NCI-H1436 (cell line): ENCODE measurements at regions not wholly inside any gene's neighbourhood (a gene's known extent, or its start where the extent isn't known, plus 50 kb on each side); places are given as distances from the start of the nearest gene placed in this dataset.

Experiments
- DNase-seq: peaks from one replicate; lab custom pipeline; 2025; lab: John Stamatoyannopoulos, UW

DNA sequence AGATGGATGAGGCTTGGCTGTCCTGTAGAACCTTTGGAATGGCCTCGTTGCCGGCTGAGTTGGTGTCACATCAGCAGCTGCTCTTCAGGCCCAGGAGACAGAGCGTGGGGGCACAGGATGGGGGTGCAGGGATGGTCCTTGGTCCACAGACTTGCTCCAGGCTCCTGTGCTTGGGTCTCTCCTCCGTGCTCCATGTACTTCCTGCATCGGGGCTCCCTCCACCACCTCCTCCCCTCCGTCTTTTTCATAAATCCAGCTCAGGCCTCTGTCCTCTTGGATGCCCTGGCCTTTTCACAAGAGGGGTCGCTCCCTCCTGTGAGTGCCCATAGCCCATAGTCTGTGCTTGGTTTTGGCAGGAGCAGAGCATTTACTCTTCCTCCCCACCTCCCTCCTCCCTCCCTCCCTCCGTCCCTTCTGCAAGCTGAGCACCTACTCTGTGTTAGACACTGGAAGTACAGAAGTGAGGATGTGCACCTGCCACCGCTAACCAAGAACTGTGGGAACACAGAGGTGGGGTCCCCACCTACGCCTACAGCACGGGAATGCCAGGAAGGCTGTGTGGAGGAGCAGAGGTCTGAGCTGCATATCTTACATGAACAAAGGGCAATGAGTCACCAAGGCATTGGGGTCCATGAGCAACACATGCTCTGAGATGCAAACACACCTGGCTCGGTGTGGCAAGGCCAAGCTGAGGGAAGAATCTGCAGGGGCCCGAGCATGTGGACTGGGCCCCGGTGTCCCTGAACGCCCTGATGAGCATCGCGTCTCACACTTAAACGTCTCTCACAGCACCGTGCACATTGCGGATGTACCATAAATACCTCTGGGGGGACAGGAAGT lies 458.7 kb upstream of the HS6ST1 start:
- no peak for DNase-seq

DNA sequence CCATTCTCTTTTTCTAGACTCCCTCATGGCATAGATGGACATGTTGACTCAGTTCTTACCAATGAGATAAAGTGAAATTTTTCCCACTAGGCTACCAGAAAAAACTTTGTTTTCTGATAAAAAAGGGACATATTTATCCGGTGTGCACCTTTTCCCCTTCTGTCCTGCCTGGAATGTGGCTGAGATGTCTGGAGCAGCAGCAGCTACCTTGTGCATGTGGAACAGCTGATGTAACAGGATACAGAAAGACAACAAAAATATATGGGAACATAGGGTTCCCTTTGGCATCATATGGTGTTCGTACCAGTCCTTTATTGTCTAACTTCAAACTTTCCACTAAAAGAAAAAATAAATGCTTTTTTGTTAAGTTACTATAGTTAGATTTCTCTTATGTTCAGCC lies 460.2 kb upstream of the HS6ST1 start:
- DNase-seq = no peak

DNA sequence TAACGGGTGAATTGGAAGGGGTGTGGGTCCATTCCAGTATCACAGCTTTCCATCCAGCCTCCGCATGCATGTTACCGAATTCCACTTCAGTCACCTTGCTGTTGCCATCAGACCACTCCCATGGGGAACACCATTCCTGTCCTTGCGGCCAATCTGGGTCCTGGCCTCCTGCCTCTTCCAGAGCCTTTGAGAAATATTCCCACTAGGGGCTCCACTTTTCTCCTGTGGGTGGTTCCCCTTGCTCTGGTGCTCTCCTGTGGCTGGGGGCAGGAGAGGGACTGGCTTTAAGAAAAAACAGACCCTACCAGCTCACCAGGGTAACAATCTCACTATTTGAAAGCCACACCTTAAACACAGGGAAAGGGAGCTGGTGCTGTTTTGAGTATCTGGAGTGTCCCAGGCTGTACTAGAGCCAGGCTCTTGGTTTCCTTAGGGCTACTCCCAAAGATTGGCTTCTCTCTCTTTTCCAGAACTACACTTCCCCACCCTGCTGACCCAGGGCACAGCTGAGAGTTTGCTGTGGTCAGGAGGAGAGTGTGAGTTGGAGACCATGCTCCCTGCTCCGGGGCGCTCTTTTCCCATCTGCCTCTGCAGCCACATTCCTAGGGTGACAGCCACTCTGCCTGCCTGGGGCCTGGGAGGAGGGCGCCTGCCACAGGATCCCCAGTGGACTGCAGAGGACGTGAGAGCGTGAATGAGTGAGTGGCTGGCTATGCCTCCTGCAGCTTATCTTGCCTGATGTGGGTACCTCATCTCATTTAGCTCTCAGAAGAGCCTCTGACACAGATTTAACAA lies 460.8 kb upstream of the HS6ST1 start:
- no peak for DNase-seq

DNA sequence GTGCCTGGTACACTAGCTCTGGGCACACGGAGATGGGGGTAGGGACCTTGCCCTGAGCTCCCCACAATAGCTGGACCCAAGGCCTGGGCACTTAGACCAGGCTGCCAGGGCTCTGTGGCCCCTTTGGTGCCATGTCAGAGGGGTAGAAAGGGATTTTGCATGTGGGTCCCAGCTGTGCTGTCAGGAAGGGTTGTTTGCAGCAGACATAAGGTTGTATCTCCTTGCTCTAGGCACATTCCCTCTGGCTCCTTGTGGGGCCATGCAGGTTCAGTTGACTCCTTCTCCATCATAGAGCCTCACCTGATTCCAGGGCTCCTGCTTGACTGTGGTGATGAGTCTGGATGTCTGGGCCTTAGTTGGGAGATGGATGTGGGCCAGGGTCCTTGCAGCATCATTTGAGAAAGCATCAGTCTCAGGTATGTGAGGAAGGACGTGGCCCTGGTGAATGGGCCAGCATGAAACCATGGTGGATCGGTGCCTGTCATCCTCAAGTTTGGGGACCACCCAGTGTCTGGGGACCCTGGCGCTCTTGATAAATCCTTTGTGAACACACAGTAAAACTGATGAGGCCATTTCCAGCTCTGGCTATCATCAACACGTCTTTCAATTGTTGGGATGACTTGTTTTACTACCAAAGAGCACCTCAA lies 461.9 kb upstream of the HS6ST1 start:
- DNase-seq = no peak

DNA sequence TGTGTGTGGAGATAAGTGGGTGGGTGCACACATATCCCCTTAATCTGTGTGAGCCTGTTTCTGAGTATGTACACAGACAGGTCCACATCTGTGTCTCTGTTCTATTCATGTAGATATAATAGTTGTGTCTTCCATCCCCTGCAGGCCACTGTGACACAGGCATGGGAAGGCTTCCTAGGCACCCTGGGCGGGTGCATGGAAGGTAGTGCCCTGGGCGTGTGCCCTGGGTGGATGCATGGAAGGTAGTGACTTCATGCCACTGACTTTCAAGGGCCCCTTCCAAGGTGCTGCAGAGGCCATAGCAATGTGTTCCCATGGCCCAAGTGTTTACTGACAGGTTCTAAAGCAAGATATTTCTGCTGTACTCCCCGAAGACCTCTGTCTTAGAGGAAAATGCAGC lies 462.5 kb upstream of the HS6ST1 start:
- DNase-seq = no peak

DNA sequence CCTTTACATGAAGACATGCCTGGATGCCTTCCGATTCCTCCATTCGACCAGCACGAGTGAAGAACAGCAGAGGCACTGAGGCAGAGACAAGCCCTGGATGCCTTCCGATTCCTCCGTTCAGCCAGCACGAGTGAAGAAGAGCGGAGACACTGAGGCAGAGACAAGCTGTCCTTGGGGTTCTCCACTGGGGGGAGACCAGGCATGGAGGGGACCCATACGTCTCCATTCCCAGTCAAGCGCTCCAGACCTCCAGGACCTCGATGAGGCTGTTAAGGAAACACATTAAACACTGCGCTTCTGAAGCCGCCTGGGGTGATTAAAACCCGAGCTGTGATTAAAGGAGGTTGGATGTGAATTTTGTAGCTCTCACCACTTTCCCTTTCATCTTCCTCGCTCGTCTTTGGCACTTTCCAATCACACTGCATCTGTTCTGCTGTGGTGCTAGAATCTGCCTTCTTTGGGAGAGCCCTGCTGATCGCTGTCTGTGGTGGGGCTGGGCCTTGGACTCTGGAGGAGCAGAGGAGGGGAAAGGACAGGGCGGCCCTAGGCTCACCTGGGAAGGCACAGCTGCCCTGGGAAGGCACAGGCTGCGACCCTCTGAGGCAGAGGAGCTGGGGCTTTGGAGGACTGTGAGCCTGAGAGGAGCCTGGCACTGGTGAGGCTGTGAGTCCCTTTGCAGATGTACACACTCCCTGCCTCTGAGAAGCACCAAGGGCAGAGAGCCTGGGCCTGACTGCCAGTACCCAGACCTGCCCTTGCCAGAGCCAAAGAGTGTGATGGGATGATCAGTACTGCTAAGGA lies 463.1 kb upstream of the HS6ST1 start:
- no peak for DNase-seq

DNA sequence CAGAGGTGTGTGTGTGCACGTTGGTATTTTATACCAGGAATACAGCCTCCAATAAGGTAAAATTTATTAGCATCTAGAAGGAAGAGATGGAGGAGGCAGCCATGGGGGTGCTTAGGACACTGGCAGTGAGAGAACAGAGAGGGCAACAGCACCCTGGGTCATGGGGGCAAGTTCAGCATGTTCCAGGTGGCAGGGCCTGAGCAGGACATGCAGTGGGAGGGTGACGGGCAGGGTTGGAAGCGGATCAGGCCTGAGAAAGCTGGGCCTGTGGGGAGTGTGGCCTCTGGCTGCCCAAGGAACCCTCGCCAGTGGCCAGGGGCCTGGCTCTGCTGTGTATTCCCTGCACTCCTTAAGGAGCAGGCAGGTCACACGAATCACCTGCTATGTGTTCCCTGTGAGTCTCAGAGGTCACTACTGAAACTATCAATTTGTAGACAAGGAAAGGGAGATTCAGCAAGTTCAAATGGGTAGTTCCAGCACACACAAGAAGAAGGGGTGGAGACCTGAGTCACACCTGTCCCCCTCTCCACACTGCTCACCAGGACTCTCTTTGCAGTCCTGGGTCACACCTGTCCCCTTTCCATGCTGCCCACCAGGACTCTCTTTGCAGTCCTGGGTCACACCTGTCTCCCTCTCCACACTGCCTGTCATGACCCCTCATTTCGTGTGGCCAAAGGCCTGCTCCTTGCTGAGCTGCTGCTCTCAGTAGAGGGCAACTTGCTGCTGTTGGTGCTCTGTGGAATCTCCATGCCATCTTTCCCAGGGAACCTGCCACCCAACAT lies 463.9 kb upstream of the HS6ST1 start:
- DNase-seq = no peak

DNA sequence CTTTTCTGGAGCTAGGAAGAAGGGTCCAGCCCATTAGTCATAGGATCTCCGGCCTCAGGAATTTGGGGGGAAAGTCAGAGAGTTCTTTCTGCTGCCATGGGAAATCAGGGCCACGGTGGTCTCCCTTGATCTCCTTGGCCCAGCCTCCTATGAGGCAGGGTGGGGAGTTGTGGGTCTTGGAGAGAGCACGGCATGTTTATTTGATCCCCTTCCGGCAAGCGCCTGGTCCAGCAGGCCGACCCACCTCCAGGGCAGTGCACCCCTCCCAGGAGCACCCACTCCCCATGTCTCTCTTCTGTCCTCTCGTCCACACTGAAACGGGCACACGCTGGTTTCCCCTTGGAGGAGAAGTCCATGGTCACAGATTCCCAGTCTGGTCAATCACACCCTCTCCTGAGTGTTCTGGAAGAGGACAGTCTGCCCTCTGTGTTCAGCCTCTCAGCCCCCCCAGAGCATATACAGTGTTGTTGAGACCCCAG lies 464.6 kb upstream of the HS6ST1 start:
- DNase-seq = no peak

DNA sequence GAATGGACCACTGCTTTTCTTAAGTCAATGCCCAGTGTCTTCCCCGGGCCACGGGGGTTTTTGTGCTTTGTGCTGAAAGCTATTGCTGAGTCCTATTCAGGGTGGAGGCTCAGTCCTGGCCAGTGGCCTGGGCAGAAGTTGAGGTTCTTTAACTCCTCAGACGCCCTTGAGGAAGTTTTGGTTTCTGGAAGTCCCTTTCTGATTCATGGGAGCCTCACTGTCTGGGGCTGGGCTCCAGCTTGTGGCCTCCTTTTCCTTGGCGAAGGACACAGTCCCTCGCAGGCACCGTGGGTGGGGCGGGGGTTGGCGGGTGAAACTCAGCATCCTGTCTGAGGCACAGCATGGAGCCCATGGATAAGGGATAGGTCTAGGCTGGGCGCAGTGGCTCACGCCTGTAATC lies 465.2 kb upstream of the HS6ST1 start:
- no peak for DNase-seq

DNA sequence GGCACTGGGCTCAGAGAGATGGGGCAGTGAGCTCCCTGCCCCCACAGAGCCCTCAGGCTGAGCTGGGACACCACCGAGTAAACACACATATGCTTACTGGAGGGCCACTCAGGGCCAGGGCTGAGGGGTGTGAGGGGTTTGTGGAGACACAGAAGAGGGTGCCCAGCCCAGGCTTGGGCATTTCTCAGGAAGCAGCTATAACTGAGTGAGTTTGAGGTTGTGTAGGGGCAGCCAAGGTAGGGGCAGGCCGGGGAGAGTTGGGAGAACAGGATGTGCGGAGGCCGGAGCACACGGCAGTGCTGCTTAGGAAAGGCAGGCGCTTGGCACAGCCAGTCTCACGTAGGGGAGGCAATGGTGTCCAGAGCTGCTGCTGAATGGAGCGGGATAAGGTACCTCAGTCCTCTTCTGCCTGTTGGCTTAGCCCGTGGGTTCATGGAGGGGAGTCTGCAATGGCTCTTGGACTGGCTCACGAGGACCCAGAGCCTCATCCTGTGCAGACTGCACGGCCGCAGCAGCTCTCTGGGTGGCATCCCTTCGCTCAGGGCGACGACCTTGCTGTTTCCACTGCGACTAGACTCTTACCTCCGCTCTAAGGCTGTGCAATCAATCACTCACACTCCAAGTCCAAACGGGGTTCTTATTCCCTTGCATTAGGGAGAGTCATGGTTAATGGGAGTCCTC lies 466.1 kb upstream of the HS6ST1 start:
- no peak for DNase-seq

DNA sequence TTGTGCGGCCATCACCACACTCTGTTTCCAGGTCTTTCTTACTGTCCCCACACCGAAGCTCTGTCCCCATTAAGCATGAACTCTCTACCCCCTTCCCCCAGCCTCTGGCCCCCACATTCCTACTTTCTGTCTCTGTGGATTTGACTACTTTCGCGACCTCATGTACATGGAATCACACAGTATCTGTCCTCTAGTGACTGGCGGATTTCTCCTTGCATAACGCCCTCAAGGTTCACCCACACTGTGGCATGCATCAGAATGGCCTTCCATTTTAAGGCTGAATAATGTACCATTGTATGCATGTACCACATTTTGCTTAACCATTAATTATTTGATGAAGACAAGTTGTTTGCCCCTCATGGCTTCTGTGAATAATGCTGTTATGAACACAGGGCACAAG lies 467.6 kb upstream of the HS6ST1 start:
- DNase-seq = no peak

DNA sequence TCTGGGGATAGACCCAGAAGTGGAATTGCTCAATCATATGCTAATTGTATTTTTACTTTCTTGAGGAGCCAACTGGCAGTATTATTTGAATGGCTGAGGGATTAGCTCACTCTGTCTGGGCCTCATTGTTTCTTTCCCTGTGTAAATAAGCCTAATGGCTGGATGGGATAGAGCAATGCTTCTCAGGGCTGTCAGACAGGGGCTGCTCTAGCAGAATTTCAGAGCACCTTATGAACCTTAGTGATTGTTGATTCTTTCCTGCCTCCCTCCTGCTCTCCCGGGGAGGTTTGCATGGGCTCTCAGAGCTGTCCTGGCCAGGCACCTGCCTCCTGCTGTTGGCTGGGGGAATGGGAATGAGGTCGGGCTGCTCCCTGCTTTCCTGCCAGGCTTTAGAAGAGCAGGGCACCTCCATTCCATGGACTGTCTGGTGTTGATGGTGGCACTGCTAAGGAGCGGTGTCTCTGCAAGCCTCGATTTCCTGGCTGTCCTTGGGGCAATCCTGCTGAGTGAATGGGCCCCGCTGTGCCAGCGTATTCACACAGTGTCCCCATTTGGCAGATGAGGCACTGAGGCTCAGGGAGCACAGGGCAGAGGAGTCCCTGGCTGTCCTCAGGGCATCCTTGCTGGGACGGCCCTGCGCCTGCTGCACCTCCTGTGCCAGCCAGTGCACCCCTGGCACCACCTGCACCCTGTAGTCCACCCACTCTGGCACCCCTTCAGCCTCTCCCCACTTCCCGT lies 468.2 kb upstream of the HS6ST1 start:
- no peak for DNase-seq

DNA sequence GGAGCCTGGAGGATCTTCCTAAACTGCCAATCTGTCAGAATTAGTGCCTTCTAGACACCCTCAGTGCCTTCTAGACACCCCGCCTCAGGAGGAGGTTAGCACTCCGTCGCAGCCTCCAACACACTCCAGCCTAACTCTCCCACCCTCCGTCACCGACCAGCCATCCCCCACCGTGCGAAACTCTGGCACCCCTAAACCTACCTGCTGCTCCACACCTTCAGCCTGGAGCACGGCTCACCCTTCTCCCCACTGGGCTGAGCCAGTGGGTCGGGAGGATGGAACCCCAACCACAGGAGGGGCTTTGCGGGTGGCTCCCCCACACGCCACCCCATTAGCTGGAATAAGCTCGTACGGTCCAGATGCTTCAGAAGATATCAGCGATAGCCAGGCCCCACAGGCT lies 468.9 kb upstream of the HS6ST1 start:
- no peak for DNase-seq

DNA sequence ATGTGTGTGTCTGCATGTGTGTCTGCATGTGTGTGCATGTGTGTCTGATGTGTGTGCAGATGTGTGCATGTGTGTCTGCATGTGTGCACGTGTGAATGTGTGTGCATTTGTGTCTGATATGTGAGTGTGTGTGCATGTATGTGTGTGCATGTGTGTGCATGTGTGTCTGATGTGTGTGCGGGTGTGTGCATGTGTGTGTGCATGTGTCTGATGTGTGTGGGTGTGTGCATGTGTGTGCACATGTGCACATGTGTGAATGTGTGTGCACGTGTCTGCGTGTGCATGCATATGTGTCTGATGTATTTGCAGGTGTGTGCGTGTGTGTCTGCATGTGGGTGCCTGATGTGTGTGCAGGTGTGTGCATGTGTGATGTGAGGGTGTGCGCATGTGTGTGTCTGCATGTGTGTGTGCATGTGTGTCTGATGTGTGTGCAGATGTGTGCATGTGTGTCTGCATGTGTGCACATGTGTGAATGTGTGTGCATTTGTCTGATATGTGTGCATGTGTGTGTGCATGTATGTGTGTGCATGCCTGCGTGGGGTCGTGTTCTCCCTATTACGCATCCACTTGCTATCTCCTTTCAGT lies 470.1 kb upstream of the HS6ST1 start:
- DNase-seq = no peak

DNA sequence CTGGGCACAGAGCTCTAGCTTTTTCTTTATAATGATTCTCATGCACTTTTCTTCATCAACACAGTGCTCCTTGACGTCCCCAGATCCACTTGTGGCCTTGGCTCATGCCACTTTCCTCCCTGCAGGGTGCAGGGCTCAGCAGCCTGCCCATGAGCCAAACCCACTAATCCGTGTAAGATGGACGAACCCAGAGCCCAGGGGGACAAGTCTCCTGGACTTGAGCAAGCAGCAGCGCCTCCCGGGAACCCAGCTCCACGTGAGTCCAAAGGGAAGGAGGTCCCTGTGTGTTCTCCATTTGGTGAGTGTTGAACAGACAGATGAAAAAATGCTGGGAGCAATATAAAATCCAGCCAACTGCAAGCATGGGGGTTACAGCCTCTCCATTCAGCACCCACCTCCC lies 470.6 kb upstream of the HS6ST1 start:
- no peak for DNase-seq

DNA sequence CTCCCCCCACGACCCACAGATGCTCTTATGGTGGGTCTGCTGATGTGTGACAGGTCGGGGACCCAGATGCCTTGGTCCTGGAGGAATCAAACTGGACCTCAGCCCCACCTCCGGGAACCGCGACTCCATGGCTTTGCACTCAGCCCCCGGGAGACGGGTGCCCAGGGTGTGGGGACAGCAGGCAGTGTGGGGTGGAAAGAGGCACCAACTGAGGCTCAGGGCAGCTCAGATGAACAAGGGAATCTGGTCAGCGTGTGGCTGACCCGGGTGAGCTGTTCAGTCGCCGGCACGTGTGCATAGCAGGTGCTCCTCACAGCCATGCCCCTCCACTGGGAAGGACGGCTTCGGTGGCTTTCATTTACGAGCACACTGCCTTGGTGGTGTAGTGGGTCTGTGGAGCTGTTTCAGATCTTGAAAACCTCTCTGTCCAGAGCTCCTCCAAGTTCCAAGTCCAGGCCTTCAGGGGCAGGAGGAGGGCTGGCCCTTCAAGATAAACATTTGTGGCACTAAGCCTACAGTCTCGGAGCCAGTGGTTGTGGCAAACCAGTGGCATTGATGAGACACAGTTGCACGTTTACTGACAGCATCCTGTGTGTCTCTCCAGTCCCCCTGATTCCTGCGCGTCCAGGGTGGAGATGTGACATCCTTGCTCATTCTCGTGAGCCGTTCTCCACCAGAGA lies 471.2 kb upstream of the HS6ST1 start:
- DNase-seq = no peak

DNA sequence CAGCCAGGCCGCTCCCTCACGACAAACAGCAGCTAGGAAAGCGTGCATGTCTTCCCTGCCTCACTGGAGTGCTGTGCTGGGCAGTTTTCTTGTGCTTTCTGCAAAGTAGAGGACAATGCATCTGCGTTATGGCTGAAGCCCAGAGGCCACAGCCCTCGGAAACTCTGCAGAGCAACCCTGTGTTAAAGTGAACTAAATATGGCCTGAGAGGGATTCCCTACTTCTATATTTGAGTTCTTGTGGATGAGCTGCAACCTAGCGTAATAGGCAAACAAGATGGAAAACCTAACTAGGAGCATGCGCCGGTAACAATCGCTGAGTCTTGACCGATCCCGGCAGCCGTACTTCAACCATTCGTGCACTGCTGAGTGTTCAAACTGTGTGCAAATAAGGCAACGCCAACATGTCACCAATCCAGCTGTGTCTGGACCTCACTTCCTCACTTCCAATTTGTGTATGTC lies 471.9 kb upstream of the HS6ST1 start:
- DNase-seq = no peak

DNA sequence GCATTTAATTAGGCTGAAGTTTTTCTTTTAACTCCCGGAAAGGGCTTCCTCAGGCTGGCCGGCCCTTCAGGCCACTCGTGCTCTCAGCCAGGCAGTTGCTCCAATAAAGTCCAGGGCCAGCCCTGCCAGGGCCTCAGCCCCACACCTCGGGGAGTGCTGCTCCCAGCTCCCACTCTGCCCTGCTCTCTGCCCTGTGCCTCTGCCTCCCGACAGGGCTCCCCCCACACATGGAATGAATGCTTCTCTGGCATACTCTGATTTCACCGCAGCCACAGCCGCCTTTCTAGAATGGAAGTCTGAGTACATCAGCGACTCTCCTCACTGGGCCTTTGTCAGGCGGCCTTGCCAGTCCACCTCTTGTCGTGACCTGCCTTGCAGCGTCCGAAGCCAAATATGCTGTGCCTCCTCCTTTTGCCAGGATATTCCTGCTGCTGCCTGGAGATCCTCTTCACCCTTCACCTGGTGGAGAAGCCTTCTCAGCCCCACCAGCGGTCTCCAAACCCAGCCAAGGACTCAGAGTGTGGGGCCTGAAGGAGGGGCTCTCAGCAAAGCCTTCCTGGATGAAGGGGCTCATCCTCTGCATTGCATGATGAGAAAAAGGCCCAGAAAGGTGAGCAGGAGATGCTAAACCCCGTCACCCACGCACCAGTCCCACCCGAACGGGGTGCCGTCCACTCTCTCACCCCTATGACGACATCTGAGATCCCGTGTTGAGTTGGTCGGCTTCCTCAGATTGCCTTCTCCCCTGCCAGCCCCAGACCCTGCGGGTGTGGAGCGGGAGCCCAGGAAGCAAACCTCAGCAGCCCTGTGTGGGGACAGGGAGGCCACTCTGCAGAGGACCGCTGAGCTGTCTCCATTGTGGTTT lies 472.7 kb upstream of the HS6ST1 start:
- DNase-seq = no peak
